Thymus (tissue), 11 donors: ENCODE measurements at regions not wholly inside any gene's neighbourhood (a gene's known extent, or its start where the extent isn't known, plus 50 kb on each side); places are given as distances from the start of the nearest gene placed in this dataset.

Source experiments
- DNase-seq, 9 donors: peaks; one replicate each; pipeline ENCODE4 v3.0.0-alpha.2; 2013; ENCODE audit warnings: low spot score in 9 of 9, low read depth in 6 of 9, missing footprints in 1 of 9
- H3K27ac ChIP-seq, 2 donors: one replicate each; pipeline ENCODE4 v1.5.1; 2013; ENCODE audit warnings: control low read depth in 1 of 2, low read depth in 1 of 2, low read length in 1 of 2, mild to moderate bottlenecking in 1 of 2, moderate library complexity in 1 of 2
- H3K27me3 ChIP-seq, 2 donors: one replicate each; pipeline ENCODE4 v1.5.1; 2013; ENCODE audit warnings: low read length in 1 of 2; ENCODE audit not compliant: control insufficient read depth in 2 of 2, insufficient read depth in 1 of 2
- H3K36me3 ChIP-seq, 2 donors: one replicate each; pipeline ENCODE4 v1.5.1; 2013; ENCODE audit warnings: low read length in 1 of 2, mild to moderate bottlenecking in 1 of 2, moderate library complexity in 1 of 2; ENCODE audit not compliant: control insufficient read depth in 2 of 2, insufficient read depth in 2 of 2
- H3K4me1 ChIP-seq, 2 donors: one replicate each; pipeline ENCODE4 v1.5.1; 2013; ENCODE audit warnings: low read length in 2 of 2; ENCODE audit not compliant: control insufficient read depth in 2 of 2, insufficient read depth in 2 of 2
- H3K4me3 ChIP-seq, 2 donors: one replicate each; pipeline ENCODE4 v1.5.1; 2013; ENCODE audit warnings: low read length in 2 of 2, control low read depth in 1 of 2, mild to moderate bottlenecking in 1 of 2
- H3K9me3 ChIP-seq, 2 donors: one replicate each; pipeline ENCODE4 v1.5.1; 2013; ENCODE audit warnings: low read length in 1 of 2, mild to moderate bottlenecking in 1 of 2; ENCODE audit not compliant: control insufficient read depth in 2 of 2, insufficient read depth in 1 of 2
- WGBS: extraction: QIAGEN DNeasy Blood & Tissue Kit; methylation state at CpG from one replicate; pipeline ENCODE4 v1.1.7; 2013; 5-methylcytosine and 5-hydroxymethylcytosine counted together
- donor health status: healthy.

GRCh38 chr1:201691716-201692554, 137.0 kb upstream of the IPO9 start:
- 93% methylated on average over 6 of the region's 6 CpGs for WGBS
- no peaks in the 10 kb centered on the region for H3K9me3 ChIP-seq
- DNase-seq, result no peak
- no peak overlapping the region for H3K27ac ChIP-seq
- H3K4me1 ChIP-seq, result no peaks in the 10 kb centered on the region
- H3K27me3 ChIP-seq, result no peaks in the 10 kb centered on the region
- H3K4me3 ChIP-seq, result no peak overlapping the region
- no peaks in the 10 kb centered on the region for H3K36me3 ChIP-seq

- Histone ChIP-seq H3K4me1 (no peaks in the 10 kb centered on the region), H3K36me3 (no peaks in the 10 kb centered on the region), H3K27ac (no peak overlapping the region), H3K9me3 (no peaks in the 10 kb centered on the region), H3K4me3 (no peak overlapping the region), H3K27me3 (no peaks in the 10 kb centered on the region)
- WGBS, result 97% methylated on average over 3 of the region's 3 CpGs
- DNase-seq, result no peak
These were observed 136.2 kb upstream of the IPO9 start for GRCh38 chr1:201692555-201693394.

GRCh38 chr1:201693890-201694607, 134.9 kb upstream of the IPO9 start:
- H3K27ac ChIP-seq, result no peak overlapping the region
- no peaks in the 10 kb centered on the region for H3K36me3 ChIP-seq
- H3K4me3 ChIP-seq, result no peak overlapping the region
- no peaks in the 10 kb centered on the region for H3K9me3 ChIP-seq
- WGBS, result 93% methylated on average over 8 of the region's 8 CpGs
- H3K27me3 ChIP-seq, result no peaks in the 10 kb centered on the region
- DNase-seq, result no peak
- H3K4me1 ChIP-seq, result no peaks in the 10 kb centered on the region

- no peaks in the 10 kb centered on the region for H3K9me3 ChIP-seq
- no peak overlapping the region for H3K27ac ChIP-seq
- WGBS, result 97% methylated on average over 12 of the region's 12 CpGs
These were observed 134.2 kb upstream of the IPO9 start for GRCh38 chr1:201694608-201695335.

GRCh38 chr1:201695607-201696006, 133.3 kb upstream of the IPO9 start:
- H3K9me3 ChIP-seq, result no peaks in the 10 kb centered on the region
- 96% methylated on average over 6 of the region's 6 CpGs for WGBS
- DNase-seq, result no peak
- H3K4me3 ChIP-seq, result no peak overlapping the region
- no peaks in the 10 kb centered on the region for H3K36me3 ChIP-seq
- no peak overlapping the region for H3K27ac ChIP-seq
- no peaks in the 10 kb centered on the region for H3K4me1 ChIP-seq
- H3K27me3 ChIP-seq, result no peaks in the 10 kb centered on the region

More at GRCh38 chr1:201694608-201695335, 134.2 kb upstream of the IPO9 start:
- DNase-seq, result no peak
- H3K4me3 ChIP-seq, result no peak overlapping the region
- H3K27me3 ChIP-seq, result no peaks in the 10 kb centered on the region
- H3K4me1 ChIP-seq, result no peaks in the 10 kb centered on the region
- no peaks in the 10 kb centered on the region for H3K36me3 ChIP-seq

GRCh38 chr1:201696217-201696761, 132.7 kb upstream of the IPO9 start:
- Histone ChIP-seq H3K4me1 (no peaks in the 10 kb centered on the region), H3K27ac (no peak overlapping the region)
- WGBS, result 92% methylated on average over 13 of the region's 13 CpGs

GRCh38 chr1:201697174-201697573, 131.8 kb upstream of the IPO9 start:
- 96% methylated on average over 4 of the region's 4 CpGs for WGBS
- no peaks in the 10 kb centered on the region for H3K9me3 ChIP-seq
- H3K36me3 ChIP-seq, result no peaks in the 10 kb centered on the region
- no peaks in the 10 kb centered on the region for H3K4me1 ChIP-seq
- H3K4me3 ChIP-seq, result no peak overlapping the region
- no peaks in the 10 kb centered on the region for H3K27me3 ChIP-seq
- no peak for DNase-seq
- H3K27ac ChIP-seq, result no peak overlapping the region

More at GRCh38 chr1:201696217-201696761, 132.7 kb upstream of the IPO9 start:
- Histone ChIP-seq H3K9me3 (no peaks in the 10 kb centered on the region), H3K4me3 (no peak overlapping the region), H3K27me3 (no peaks in the 10 kb centered on the region), H3K36me3 (no peaks in the 10 kb centered on the region)
- DNase-seq, result no peak

- Histone ChIP-seq H3K27me3 (peaks cover 0 to 7% of the 10 kb centered on the region in 2 donors), H3K4me3 (no peak overlapping the region), H3K4me1 (peaks cover 0 to 4% of the 10 kb centered on the region in 2 donors), H3K9me3 (no peaks in the 10 kb centered on the region), H3K36me3 (no peaks in the 10 kb centered on the region), H3K27ac (no peak overlapping the region)
- 96% methylated on average over 2 of the region's 2 CpGs for WGBS
- DNase-seq, result no peak
These were observed 127.1 kb upstream of the IPO9 start for GRCh38 chr1:201701831-201702230.
